ENCODE measurements at regions not wholly inside any gene's neighbourhood (a gene's known extent, or its start where the extent isn't known, plus 50 kb on each side); places are given as distances from the start of the nearest gene placed in this dataset.

GRCh38 chr4:137421796-137422195 is 110.5 kb downstream of the PCDH18 start:
- TF ChIP-seq CTCF (IDR thresholded peaks at IDR 0.05) (no peak), POLR2A (IDR thresholded peaks at IDR 0.05) (no peak)
